ENCODE measurements at regions not wholly inside any gene's neighbourhood (a gene's known extent, or its start where the extent isn't known, plus 50 kb on each side); places are given as distances from the start of the nearest gene placed in this dataset.

GRCh38 chr3:77868725-77869124, 828.8 kb downstream of the ROBO2 start:
- no peak for DNase-seq
- no peak overlapping the region for H3K27ac ChIP-seq
- no peaks in the 10 kb centered on the region for H3K9me3 ChIP-seq
- no peaks in the 10 kb centered on the region for H3K36me3 ChIP-seq
- H3K4me1 ChIP-seq (ENCODE audit: insufficient read depth), result no peaks in the 10 kb centered on the region
- TF ChIP-seq EP300 (IDR thresholded peaks at IDR 0.05) (no peak), POLR2A (IDR thresholded peaks at IDR 0.05) (no peak)
- TF ChIP-seq, protein P1, sequence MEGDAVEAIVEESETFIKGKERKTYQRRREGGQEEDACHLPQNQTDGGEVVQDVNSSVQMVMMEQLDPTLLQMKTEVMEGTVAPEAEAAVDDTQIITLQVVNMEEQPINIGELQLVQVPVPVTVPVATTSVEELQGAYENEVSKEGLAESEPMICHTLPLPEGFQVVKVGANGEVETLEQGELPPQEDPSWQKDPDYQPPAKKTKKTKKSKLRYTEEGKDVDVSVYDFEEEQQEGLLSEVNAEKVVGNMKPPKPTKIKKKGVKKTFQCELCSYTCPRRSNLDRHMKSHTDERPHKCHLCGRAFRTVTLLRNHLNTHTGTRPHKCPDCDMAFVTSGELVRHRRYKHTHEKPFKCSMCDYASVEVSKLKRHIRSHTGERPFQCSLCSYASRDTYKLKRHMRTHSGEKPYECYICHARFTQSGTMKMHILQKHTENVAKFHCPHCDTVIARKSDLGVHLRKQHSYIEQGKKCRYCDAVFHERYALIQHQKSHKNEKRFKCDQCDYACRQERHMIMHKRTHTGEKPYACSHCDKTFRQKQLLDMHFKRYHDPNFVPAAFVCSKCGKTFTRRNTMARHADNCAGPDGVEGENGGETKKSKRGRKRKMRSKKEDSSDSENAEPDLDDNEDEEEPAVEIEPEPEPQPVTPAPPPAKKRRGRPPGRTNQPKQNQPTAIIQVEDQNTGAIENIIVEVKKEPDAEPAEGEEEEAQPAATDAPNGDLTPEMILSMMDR (IDR thresholded peaks at IDR 0.05), result no peak
- intact Hi-C loops (cut with DNase I), result no loop called here
- no peak overlapping the region for H3K4me3 ChIP-seq
- no peaks in the 10 kb centered on the region for H3K27me3 ChIP-seq
- WGBS, 3 donors, result 20 to 27% (median 26%) methylated on average over 2 of the region's 2 CpGs

DNA sequence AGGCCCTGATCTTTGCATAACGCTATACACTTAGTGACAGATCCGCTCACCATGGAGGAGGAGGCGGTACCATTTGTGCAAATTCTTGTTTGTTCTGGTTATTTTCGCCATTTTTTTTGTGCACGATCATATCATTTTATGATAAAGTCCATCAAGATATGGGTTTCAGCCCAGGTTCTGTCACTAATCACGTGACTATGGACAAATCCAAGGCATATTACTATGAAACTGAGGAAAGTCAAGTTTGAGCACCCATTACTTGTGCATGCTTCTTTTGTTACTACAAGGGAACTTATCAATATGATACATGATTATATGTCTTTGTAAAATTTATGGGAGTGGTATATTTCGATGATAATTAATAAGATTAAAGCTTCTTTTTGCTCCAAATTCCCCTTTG, 829.5 kb downstream of the ROBO2 start:
- no peak for DNase-seq
- H3K27me3 ChIP-seq, result no peaks in the 10 kb centered on the region
- H3K27ac ChIP-seq, result no peak overlapping the region
- H3K9me3 ChIP-seq, result no peaks in the 10 kb centered on the region
- H3K36me3 ChIP-seq, result no peaks in the 10 kb centered on the region
- TF ChIP-seq, protein P1 (IDR thresholded peaks at IDR 0.05), result no peak
- TF ChIP-seq EP300 (IDR thresholded peaks at IDR 0.05) (no peak), POLR2A (IDR thresholded peaks at IDR 0.05) (no peak)
- intact Hi-C loops (cut with DNase I), result no loop called here
- 86 to 96% (median 86%) methylated on average over 7 of the region's 7 CpGs for WGBS, 3 donors
- H3K4me1 ChIP-seq (ENCODE audit: insufficient read depth), result no peaks in the 10 kb centered on the region
- H3K4me3 ChIP-seq, result no peak overlapping the region

DNA sequence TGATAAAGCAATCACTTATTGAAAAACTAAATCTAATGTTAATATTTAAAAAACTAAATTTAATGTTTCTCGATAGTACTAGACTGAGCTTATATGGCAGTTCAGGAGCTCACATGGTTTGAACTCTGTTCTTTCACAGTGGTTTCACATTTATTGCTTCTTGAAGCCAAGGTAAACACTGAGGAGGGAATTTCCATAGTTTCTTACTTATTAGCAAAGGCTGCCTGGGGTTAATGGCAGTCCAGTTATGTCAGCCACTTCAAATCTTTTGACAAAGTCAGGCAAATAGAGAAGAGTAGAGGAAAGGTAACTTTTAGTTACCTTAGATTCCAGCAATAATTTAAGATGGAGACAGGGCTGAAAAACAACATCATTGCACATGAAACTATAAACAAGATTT, 831.5 kb downstream of the ROBO2 start:
- H3K27me3 ChIP-seq, result no peaks in the 10 kb centered on the region
- intact Hi-C loops (cut with DNase I), result no loop called here
- H3K36me3 ChIP-seq, result no peaks in the 10 kb centered on the region
- no peaks in the 10 kb centered on the region for H3K9me3 ChIP-seq
- no peak for DNase-seq
- no peak overlapping the region for H3K27ac ChIP-seq
- no peak overlapping the region for H3K4me3 ChIP-seq
- H3K4me1 ChIP-seq (ENCODE audit: insufficient read depth), result no peaks in the 10 kb centered on the region
- TF ChIP-seq POLR2A (IDR thresholded peaks at IDR 0.05) (no peak), EP300 (IDR thresholded peaks at IDR 0.05) (no peak)
- TF ChIP-seq, protein P1 (IDR thresholded peaks at IDR 0.05), result no peak
- WGBS, 3 donors, result 91 to 96% (median 95%) methylated on average over 1 of the region's 1 CpG

DNA sequence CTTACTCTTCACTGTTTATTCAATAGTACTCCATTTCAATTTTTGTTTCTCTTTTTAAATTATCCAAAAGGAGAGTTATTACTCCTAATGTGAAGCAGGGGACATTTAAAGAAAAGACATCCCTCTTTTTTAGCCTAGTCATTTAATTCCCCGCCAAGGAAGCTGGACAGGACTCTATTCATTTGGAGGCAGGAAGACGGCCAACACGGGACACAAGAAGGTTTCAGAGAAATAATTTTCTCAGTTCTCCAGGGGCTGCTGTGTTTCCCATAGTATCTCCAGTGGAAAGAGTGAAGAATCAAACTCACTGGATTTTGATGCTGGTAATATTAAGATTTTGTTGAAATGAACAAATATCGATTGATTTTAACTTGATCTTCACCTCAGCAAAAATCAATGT, 833.7 kb downstream of the ROBO2 start:
- 84 to 93% (median 92%) methylated on average over 4 of the region's 4 CpGs for WGBS, 3 donors
- no peak overlapping the region for H3K27ac ChIP-seq
- no peaks in the 10 kb centered on the region for H3K9me3 ChIP-seq
- no peaks in the 10 kb centered on the region for H3K4me1 ChIP-seq (ENCODE audit: insufficient read depth)
- no peaks in the 10 kb centered on the region for H3K36me3 ChIP-seq
- DNase-seq, result no peak
- H3K4me3 ChIP-seq, result no peak overlapping the region
- no peaks in the 10 kb centered on the region for H3K27me3 ChIP-seq
- TF ChIP-seq, protein P1 (IDR thresholded peaks at IDR 0.05), result no peak
- no peak for TF ChIP-seq EP300 (IDR thresholded peaks at IDR 0.05)
- no peak for TF ChIP-seq POLR2A (IDR thresholded peaks at IDR 0.05)
- intact Hi-C loops (cut with DNase I), result no loop called here

DNA sequence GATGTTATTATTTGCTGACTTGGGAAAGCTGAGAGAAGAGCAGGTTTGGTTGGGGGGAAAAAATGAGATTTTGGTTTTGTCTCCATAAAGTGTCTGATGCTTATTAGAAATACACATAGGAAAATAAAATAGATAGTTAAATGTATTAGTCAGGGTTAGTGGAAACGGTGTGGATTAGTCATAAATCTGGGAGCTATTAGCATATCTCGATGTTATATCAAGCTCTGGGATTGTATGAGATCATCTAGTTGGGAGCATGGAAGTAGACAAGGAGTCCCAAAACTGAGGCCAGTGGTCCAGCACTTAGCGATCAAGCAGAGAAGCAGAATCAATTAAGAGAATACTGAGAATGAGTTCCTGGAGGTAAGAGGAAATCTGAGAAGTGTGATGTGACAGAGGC, 845.5 kb downstream of the ROBO2 start:
- H3K27me3 ChIP-seq, result no peaks in the 10 kb centered on the region
- H3K4me1 ChIP-seq (ENCODE audit: insufficient read depth), result peaks cover 2% of the 10 kb centered on the region
- no peak overlapping the region for H3K27ac ChIP-seq
- 83 to 94% (median 87%) methylated on average over 3 of the region's 3 CpGs for WGBS, 3 donors
- TF ChIP-seq POLR2A (IDR thresholded peaks at IDR 0.05), result no peak
- TF ChIP-seq, protein P1 (IDR thresholded peaks at IDR 0.05), result no peak
- no peak for TF ChIP-seq EP300 (IDR thresholded peaks at IDR 0.05)
- H3K9me3 ChIP-seq, result no peaks in the 10 kb centered on the region
- H3K36me3 ChIP-seq, result no peaks in the 10 kb centered on the region
- no peak for DNase-seq
- intact Hi-C loops (cut with DNase I), result no loop called here
- no peak overlapping the region for H3K4me3 ChIP-seq
